ENCODE measurements at regions not wholly inside any gene's neighbourhood (a gene's known extent, or its start where the extent isn't known, plus 50 kb on each side); places are given as distances from the start of the nearest gene placed in this dataset.

DNA sequence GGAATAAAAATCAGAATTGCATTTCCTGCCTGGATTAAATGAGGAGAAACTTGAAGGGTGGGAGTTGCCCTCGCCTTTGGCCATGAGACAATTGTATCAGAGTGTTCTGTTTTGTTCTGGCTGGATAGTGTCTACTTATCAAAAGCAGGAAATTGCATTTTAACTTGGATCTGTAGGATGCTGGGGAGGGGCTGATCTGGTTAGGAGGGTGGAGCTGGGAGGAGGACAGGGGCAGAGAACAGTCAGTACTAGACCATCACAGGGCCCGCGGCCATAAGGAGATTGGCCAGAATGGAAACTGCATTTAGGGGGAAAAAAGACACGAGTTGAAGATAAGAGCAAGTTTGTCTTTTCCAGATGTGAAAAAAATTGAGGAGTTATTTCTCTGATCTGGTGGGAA, 199.1 kb upstream of the POU3F3 start:
- 50% methylated on average over 4 of the region's 4 CpGs for WGBS (ENCODE audit: missing lambda C conversion rate)
- H3K4me3 ChIP-seq: no peak overlapping the region
- no peak overlapping the region for H3K4me2 ChIP-seq
- no peak overlapping the region for H3K27ac ChIP-seq
- no peaks in the 10 kb centered on the region for H3K9me3 ChIP-seq
- FAIRE-seq: no peak
- no peaks in the 10 kb centered on the region for H3K4me1 ChIP-seq
- TF ChIP-seq SMC3 (IDR thresholded peaks at IDR 0.05) (no peak), ZC3H11A (IDR thresholded peaks at IDR 0.05) (no peak), EHMT2 (IDR thresholded peaks at IDR 0.05; ENCODE audit: low read depth) (no peak)
- TF ChIP-seq, protein P1, sequence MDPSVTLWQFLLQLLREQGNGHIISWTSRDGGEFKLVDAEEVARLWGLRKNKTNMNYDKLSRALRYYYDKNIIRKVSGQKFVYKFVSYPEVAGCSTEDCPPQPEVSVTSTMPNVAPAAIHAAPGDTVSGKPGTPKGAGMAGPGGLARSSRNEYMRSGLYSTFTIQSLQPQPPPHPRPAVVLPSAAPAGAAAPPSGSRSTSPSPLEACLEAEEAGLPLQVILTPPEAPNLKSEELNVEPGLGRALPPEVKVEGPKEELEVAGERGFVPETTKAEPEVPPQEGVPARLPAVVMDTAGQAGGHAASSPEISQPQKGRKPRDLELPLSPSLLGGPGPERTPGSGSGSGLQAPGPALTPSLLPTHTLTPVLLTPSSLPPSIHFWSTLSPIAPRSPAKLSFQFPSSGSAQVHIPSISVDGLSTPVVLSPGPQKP (IDR thresholded peaks at IDR 0.05; ENCODE audit: low read depth, low read length): no peak
- TF ChIP-seq, protein P2, sequence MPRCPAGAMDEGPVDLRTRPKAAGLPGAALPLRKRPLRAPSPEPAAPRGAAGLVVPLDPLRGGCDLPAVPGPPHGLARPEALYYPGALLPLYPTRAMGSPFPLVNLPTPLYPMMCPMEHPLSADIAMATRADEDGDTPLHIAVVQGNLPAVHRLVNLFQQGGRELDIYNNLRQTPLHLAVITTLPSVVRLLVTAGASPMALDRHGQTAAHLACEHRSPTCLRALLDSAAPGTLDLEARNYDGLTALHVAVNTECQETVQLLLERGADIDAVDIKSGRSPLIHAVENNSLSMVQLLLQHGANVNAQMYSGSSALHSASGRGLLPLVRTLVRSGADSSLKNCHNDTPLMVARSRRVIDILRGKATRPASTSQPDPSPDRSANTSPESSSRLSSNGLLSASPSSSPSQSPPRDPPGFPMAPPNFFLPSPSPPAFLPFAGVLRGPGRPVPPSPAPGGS (IDR thresholded peaks at IDR 0.05): no peak
- DNase-seq (ENCODE audit: low read depth in 1 of 2, low spot score in 1 of 2): no peak
- CTCF ChIA-PET: no interaction called here
- no peak for ATAC-seq
- POLR2A ChIA-PET: no interaction called here

DNA sequence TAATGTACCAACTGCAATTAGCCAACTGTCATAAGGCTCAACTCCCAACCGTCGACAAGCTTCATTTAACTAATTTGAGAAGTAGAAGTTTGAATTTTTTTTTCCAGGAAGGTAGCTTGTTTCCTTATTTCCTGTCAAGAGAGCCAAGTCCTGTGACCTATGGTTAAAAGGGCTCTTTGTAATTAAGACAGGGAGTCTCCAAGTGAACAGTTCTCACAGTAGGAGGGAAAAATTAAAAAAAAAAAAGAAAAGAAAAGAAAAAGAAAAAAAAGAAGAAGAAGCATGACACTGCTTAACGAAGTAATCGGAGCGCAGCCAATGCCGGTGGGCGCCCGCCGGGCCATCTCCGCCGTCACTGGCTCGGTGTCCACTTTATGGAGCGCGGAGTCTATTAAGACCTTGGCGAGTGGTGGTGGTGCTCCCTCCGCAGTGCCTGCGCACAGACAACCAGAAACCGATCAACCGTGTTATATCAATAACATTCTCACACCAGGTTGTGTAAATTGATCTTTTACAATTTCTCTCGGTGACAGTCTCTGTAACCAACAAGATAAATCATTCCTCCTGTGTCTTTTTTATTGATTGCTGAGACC, 197.2 kb upstream of the POU3F3 start:
- FAIRE-seq (no peak), DNase-seq (ENCODE audit: low read depth in 1 of 2, low spot score in 1 of 2) (no peak), ATAC-seq (no peak)
- H3K4me2 ChIP-seq: no peak overlapping the region
- ChIA-PET CTCF (no interaction called here), POLR2A (no interaction called here)
- H3K9me3 ChIP-seq: no peaks in the 10 kb centered on the region
- H3K27ac ChIP-seq: no peak overlapping the region
- H3K4me1 ChIP-seq: no peaks in the 10 kb centered on the region
- no peak overlapping the region for H3K4me3 ChIP-seq
- TF ChIP-seq SREBF2 (IDR thresholded peaks at IDR 0.05) (no peak), JUNB (IDR thresholded peaks at IDR 0.05) (no peak), PHF8 (IDR thresholded peaks at IDR 0.05; ENCODE audit: borderline replicate concordance, low read depth) (no peak), FOSL2 (IDR thresholded peaks at IDR 0.05) (no peak), FOSL2 (CRISPR knock-in tag; IDR thresholded peaks at IDR 0.05) (no peak), RARB (CRISPR knock-in tag; IDR thresholded peaks at IDR 0.05) (no peak), POLR2AphosphoS2 (conservative IDR thresholded peaks at IDR 0.05; ENCODE audit: low read length) (no peak), EHMT2 (IDR thresholded peaks at IDR 0.05; ENCODE audit: low read depth) (no peak), GATA3 (IDR thresholded peaks at IDR 0.05; ENCODE audit: borderline replicate concordance) (no peak), NPAS2 (CRISPR knock-in tag; IDR thresholded peaks at IDR 0.05; ENCODE audit: borderline replicate concordance) (no peak), CBX2 (IDR thresholded peaks at IDR 0.05; ENCODE audit: borderline replicate concordance, low read depth) (no peak), SMC3 (IDR thresholded peaks at IDR 0.05) (no peak), MYC (IDR thresholded peaks at IDR 0.05; ENCODE audit: borderline replicate concordance, low read length) (no peak), JUN (IDR thresholded peaks at IDR 0.05) (no peak), ESRRA (IDR thresholded peaks at IDR 0.05; ENCODE audit: borderline replicate concordance, low read length) (no peak)
- TF ChIP-seq, protein P3, sequence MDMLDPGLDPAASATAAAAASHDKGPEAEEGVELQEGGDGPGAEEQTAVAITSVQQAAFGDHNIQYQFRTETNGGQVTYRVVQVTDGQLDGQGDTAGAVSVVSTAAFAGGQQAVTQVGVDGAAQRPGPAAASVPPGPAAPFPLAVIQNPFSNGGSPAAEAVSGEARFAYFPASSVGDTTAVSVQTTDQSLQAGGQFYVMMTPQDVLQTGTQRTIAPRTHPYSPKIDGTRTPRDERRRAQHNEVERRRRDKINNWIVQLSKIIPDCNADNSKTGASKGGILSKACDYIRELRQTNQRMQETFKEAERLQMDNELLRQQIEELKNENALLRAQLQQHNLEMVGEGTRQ (IDR thresholded peaks at IDR 0.05): no peak
- TF ChIP-seq, protein P4, sequence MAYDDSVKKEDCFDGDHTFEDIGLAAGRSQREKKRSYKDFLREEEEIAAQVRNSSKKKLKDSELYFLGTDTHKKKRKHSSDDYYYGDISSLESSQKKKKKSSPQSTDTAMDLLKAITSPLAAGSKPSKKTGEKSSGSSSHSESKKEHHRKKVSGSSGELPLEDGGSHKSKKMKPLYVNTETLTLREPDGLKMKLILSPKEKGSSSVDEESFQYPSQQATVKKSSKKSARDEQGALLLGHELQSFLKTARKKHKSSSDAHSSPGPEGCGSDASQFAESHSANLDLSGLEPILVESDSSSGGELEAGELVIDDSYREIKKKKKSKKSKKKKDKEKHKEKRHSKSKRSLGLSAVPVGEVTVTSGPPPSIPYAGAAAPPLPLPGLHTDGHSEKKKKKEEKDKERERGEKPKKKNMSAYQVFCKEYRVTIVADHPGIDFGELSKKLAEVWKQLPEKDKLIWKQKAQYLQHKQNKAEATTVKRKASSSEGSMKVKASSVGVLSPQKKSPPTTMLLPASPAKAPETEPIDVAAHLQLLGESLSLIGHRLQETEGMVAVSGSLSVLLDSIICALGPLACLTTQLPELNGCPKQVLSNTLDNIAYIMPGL (CRISPR knock-in tag; IDR thresholded peaks at IDR 0.05; ENCODE audit: borderline replicate concordance): no peak
- 81% methylated on average over 20 of the region's 20 CpGs for WGBS (ENCODE audit: missing lambda C conversion rate)
